Esophagus muscularis mucosa (tissue), 4 donors: ENCODE measurements at regions not wholly inside any gene's neighbourhood (a gene's known extent, or its start where the extent isn't known, plus 50 kb on each side); places are given as distances from the start of the nearest gene placed in this dataset.

ENCODE experiments used
- DNase-seq: peaks from one replicate; pipeline ENCODE4 v3.0.0-alpha.2; 2017; ENCODE audit errors: extremely low spot score
- H3K27ac ChIP-seq, 4 donors: fragments of 200-600 bp; sonication (generic); replicated peaks in 1 of 4; 1 replicate in 3 of 4; 2 replicates in 1 of 4; pipeline ENCODE4 v1.5.1; 2016 to 2019; ENCODE audit warnings: mild to moderate bottlenecking in 1 of 4
- H3K27me3 ChIP-seq, 4 donors: fragments of 200-600 bp; sonication (generic); one replicate each; pipeline versions ENCODE4 v1.5.1 to v1.6.0; 2016 to 2019
- H3K36me3 ChIP-seq, 4 donors: fragments of 200-600 bp; sonication (generic); one replicate each; pipeline ENCODE4 v1.5.1; 2016 to 2019
- H3K4me1 ChIP-seq, 4 donors: fragments of 200-600 bp; sonication (generic); one replicate each; pipeline ENCODE4 v1.5.1; 2016 to 2019
- H3K4me3 ChIP-seq, 4 donors: fragments of 200-600 bp; sonication (generic); 1 replicate in 2 of 4; 2 replicates in 2 of 4; pipeline ENCODE4 v1.5.1; 2016 to 2019; ENCODE audit warnings: mild to moderate bottlenecking in 4 of 4, moderate library complexity in 1 of 4
- H3K9me3 ChIP-seq, 4 donors: fragments of 200-600 bp; sonication (generic); 1 replicate in 3 of 4; 2 replicates in 1 of 4; pipeline ENCODE4 v1.5.1; 2016 to 2019
- CTCF ChIP-seq, 3 experiments: fragments of 200-600 bp in 2 of 3; fragments of 450-650 bp in 1 of 3; sonication (generic) in 2 of 3; IDR thresholded peaks; one replicate each; pipeline ENCODE4 v1.5.1; 2017 to 2019; ENCODE audit warnings: antibody characterized with exemption in 3 of 3, mild to moderate bottlenecking in 2 of 3, moderate library complexity in 1 of 3
- EP300 ChIP-seq: sonication (generic); formaldehyde crosslinking; IDR thresholded peaks from one replicate; pipeline ENCODE4 v1.6.1; 2017; ENCODE audit warnings: antibody characterized with exemption
- POLR2A ChIP-seq: fragments of 450-650 bp; IDR thresholded peaks from one replicate; pipeline ENCODE4 v1.6.1; 2017; ENCODE audit warnings: antibody characterized with exemption, moderate library complexity, mild to moderate bottlenecking, low read depth
- POLR2AphosphoS5 ChIP-seq, 2 donors: sonication (generic); formaldehyde crosslinking; IDR thresholded peaks; one replicate each; pipeline ENCODE4 v1.6.1; 2017; ENCODE audit warnings: antibody characterized with exemption in 2 of 2
- WGBS: methylation state at CpG from one replicate; pipeline ENCODE4 v1.1.5; 2018; 5-methylcytosine and 5-hydroxymethylcytosine counted together
- intact Hi-C: fragments of 100-400 bp; cut with DNase I; formaldehyde crosslinking; loops from one replicate; pipeline ENCODE4 v1.15.1; 2023

GRCh38 chr9:7613931-7614330 is 185.6 kb downstream of the DMAC1 start:
- intact Hi-C loops: no loop called here
- 68% methylated on average over 5 of the region's 5 CpGs for WGBS
- TF ChIP-seq POLR2A (no peak), CTCF (IDR thresholded peaks at IDR 0.05) (no peak), POLR2AphosphoS5 (IDR thresholded peaks at IDR 0.05) (no peak), EP300 (no peak)

GRCh38 chr9:7608261-7608660 is 191.3 kb downstream of the DMAC1 start:
- intact Hi-C loops: no loop called here
- no peak overlapping the region for H3K27ac ChIP-seq
- no peaks in the 10 kb centered on the region for H3K36me3 ChIP-seq
- H3K4me1 ChIP-seq: no peaks in the 10 kb centered on the region
- no peaks in the 10 kb centered on the region for H3K9me3 ChIP-seq
- TF ChIP-seq EP300 (no peak), POLR2A (no peak), CTCF (IDR thresholded peaks at IDR 0.05) (no peak)
- DNase-seq: no peak
- 25% methylated on average over 1 of the region's 1 CpG for WGBS
- H3K27me3 ChIP-seq: no peaks in the 10 kb centered on the region
- H3K4me3 ChIP-seq: no peak overlapping the region

More at GRCh38 chr9:7613931-7614330, 185.6 kb downstream of the DMAC1 start:
- no peaks in the 10 kb centered on the region for H3K27me3 ChIP-seq
- H3K4me3 ChIP-seq: no peak overlapping the region
- no peaks in the 10 kb centered on the region for H3K4me1 ChIP-seq
- no peaks in the 10 kb centered on the region for H3K36me3 ChIP-seq
- no peak overlapping the region for H3K27ac ChIP-seq
- no peaks in the 10 kb centered on the region for H3K9me3 ChIP-seq
- no peak for DNase-seq

GRCh38 chr9:7607421-7607820 is 192.2 kb downstream of the DMAC1 start:
- Histone ChIP-seq H3K27ac (no peak overlapping the region), H3K4me1 (no peaks in the 10 kb centered on the region), H3K9me3 (no peaks in the 10 kb centered on the region), H3K4me3 (no peak overlapping the region), H3K27me3 (no peaks in the 10 kb centered on the region), H3K36me3 (no peaks in the 10 kb centered on the region)
- no peak for DNase-seq
- intact Hi-C loops: no loop called here
- TF ChIP-seq CTCF (IDR thresholded peaks at IDR 0.05) (no peak), EP300 (no peak), POLR2A (no peak), POLR2AphosphoS5 (IDR thresholded peaks at IDR 0.05) (no peak)
- WGBS: 33% methylated on average over 2 of the region's 2 CpGs

- Histone ChIP-seq H3K27me3 (no peaks in the 10 kb centered on the region), H3K4me3 (no peak overlapping the region), H3K27ac (no peak overlapping the region), H3K9me3 (no peaks in the 10 kb centered on the region), H3K4me1 (no peaks in the 10 kb centered on the region), H3K36me3 (no peaks in the 10 kb centered on the region)
- intact Hi-C loops: no loop called here
- WGBS: 75% methylated on average over 1 of the region's 1 CpG
- TF ChIP-seq CTCF (IDR thresholded peaks at IDR 0.05) (no peak), POLR2A (no peak), POLR2AphosphoS5 (IDR thresholded peaks at IDR 0.05) (no peak), EP300 (no peak)
- DNase-seq: no peak
Observed at GRCh38 chr9:7606591-7606990, 193.0 kb downstream of the DMAC1 start.

GRCh38 chr9:7601739-7602138 is 197.8 kb downstream of the DMAC1 start:
- no peaks in the 10 kb centered on the region for H3K4me1 ChIP-seq
- no peak for DNase-seq
- WGBS: 78% methylated on average over 2 of the region's 2 CpGs
- no peak overlapping the region for H3K4me3 ChIP-seq
- intact Hi-C loops: no loop called here
- H3K27ac ChIP-seq: no peak overlapping the region
- TF ChIP-seq EP300 (no peak), POLR2AphosphoS5 (IDR thresholded peaks at IDR 0.05) (no peak), POLR2A (no peak), CTCF (IDR thresholded peaks at IDR 0.05) (no peak)
- H3K36me3 ChIP-seq: no peaks in the 10 kb centered on the region
- no peaks in the 10 kb centered on the region for H3K27me3 ChIP-seq
- no peaks in the 10 kb centered on the region for H3K9me3 ChIP-seq
